GM19324 (cell line): ENCODE measurements at regions not wholly inside any gene's neighbourhood (a gene's known extent, or its start where the extent isn't known, plus 50 kb on each side); places are given as distances from the start of the nearest gene placed in this dataset.

Source experiments
- ATAC-seq: cut with Tn5 transposase; IDR thresholded peaks from one replicate; pipeline ENCODE4 v1.9.1; 2021; ENCODE audit warnings: mild to moderate bottlenecking, moderate library complexity; ENCODE audit not compliant: unreplicated experiment, low FRiP score

DNA sequence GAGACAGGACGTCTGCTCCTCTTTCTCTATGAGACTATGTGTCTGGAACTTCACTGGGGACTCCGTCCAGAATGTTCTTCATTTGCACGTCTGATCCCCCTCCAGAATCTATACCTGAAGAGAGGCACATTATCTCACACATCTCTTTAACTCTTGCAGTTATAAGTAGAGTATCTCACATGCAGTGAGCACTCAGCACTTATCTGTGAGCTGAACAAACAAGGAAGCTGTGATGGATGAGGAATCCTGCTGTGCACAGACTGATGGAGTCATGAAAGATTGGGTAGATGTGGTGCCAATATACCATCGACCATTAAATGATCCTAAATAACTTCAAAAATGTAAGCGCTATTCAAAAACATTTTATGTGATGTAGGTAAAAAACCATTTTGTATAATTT lies 888.3 kb upstream of the CELF4 start:
- no peak for ATAC-seq

DNA sequence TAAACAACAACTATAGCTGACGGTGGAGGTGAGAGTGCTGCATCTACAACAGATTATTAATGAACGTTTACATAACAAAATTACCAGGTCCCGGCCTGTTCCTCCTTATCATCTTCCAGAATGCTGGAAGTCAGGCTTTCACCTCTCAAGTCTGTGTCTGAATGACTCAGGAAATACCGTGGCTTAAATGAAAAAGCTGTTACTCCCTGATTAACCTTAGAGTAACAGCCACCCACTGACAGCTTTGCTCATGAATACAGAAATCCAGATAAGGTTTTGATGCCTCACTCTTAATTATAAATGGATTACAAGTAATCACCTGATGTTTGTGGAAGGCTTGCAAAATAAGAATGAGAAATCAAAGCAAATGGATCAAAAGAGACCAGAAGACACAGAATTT lies 885.3 kb upstream of the CELF4 start:
- ATAC-seq, result no peak

DNA sequence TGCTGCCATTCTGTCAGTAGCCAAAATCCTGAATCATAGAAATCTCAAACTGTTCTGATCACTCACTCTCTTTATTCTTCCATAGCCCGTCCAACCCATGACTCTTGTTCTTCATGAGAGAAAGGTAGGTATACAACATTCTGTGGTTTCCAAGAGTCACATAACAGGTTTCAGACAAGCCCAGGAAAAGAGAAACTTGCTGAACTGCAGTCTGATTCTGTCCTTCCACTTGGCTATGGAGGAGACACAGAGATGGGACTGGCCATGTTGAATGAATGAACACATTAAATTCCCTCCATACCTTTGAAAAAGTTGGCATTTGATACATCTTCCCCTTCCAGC lies 880.2 kb upstream of the CELF4 start:
- no peak for ATAC-seq

DNA sequence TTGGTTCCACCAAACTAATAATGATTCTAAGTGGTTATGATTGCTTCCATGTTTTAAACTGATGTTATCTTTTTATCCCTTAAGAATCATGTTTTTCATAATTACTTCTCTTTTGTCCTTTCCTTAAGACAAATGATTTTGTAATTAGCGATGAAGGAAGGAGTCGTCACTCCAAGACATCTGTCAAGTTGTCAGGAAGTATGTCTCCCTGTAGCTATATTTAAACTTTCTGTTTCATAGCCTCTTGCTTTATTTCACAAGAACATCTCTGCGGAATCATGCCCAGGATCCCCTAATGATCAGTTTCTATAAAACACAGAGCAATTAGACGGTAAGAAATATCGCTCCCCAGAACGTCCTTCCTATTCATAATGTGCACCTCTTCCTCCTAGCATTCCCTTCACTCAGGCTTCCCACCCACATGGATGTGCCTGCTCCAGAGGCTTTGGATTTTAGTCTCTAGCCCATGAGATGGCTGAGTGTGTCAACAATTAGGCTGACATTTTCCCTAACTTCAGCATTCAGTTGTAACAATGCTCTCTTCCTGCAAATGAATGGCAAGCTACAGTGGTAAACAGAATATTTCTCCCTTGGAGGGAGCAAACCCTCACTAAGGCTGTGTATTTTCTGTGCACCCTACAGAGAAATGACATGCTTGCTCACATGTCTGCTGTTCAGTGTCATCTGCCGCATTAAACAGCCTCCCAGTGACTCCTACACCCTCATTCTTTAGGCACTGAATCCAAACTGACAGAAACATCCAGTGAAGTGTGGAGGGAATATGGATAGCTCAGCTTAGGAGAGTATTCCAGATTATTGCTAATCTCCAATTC lies 879.6 kb upstream of the CELF4 start:
- no peak for ATAC-seq

DNA sequence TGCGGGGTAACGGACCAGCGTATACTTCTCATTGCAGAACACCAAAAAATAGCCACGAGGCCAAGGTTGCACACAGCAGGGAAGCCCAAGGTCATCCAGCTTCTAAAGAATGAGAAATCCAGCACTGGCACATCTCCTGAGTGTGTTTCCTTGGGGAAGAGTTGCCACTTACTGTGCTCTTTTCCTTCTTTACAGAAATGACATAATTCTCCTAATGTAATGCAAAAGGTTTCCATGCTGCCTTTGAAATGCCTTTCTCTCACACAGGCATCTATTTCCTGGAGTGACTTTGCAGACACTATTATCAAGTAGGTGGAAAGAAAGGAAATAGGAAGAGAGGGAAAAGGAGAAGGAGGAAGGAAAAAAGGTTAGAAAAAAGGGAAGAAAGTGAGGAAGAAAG lies 862.1 kb upstream of the CELF4 start:
- no peak for ATAC-seq

DNA sequence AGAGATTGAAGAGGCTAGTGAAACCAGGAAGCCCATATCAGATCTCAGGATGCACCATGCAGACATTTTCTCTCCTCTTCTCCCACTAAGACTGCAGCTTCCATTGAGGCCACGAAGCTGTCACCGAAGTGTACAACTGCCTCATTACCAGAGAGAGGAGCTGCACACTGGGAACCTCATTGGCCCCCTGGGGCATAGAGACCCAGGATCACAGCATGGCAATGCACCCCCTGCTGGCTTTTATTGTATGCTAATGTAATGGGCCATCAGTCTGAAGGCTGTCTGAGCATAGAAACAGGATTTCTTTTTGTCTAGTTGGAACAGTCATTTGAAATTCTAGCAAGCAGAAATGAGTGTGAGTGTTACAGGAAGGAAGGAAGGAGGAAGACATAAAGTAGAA lies 861.6 kb upstream of the CELF4 start:
- no peak for ATAC-seq

DNA sequence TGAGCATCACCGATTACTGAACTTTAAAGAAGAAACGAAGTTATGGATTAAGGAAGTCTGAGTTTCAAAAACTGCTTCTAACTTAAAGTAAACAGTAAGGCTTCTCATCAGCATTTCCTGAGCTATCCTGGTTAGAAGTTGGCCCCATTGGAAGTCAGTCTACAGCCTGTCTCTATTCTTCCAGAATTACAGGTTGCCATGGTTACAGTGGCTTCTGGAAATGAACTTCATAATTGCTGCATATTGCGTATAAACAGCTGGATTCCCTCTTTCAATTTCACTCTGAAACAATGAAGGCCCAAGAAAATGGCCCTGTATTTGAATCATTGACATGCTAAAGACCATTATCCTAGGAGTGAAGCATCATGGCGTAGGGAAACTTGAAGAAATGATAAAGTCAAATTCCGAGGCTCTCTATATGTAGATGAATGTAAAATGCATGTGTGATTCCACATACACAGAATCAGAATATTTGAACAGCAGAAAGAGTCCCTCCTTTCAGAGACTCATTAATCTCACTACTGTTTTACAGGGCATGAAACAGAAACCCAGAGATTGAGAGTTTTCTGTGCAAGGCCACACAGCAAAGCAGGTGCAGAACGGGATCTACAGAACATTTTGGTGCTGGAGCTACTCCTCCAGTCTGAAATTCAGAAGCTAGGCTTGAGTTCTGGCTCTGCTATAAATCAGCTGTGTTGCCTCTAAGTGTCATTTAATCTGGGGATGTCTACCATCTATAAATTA lies 856.4 kb upstream of the CELF4 start:
- no peak for ATAC-seq

DNA sequence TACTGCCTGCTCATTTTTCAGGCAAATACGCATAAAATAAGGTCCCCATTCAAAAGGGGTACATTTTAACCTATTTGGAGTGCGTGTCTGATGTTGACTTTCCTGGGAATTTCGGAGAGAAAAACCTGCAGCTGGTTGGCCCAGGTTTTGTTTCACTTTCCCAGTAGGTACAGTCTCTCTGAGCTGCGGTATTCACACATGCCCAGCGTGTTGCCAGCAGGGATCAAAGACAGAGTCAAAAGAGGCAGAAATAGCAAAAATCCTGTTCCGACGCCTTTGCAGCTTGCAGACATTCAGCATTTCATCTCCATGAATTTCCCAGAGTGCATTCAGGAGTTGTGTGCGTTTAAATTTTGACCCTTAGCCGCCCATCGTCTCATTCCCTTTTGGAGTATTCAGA lies 855.4 kb upstream of the CELF4 start:
- ATAC-seq, result no peak

DNA sequence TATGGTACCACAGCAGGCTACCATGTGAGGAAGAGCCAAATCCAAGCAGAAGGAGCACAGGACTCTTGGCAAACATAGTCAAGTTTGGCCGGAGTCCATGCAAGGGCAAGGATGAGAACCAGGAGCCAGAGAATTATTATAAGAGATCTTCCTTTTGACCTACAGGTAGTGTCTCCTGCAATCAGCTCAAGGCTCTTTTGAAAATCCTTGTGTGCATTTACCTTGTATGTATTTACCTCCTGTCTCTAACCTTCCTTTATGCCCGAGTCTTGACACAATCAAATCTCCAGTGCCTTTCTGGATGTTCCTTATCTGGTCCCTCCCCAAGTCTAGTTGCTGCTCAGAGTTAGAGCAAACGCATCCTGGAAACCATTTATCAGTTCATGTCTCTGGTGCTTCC lies 855.0 kb upstream of the CELF4 start:
- no peak for ATAC-seq

DNA sequence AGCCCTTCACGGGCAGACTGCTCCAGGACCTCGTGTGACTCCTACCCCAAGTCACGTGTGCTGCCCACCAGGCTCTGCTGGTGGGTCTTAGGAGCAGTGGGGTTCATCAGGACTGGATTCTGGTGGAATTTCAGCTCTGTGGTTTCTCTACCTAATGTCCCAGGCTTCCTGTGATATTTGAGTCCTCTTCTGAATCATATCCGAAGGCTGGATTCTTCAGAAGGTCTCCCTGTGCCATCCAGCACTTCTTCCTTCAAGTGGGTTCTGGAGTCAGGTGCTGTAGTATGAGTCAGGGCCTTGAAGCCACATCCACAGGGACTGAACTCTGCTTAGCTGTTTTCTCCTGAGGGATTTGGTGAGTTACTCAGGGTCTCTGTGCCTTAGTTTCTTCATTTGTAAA lies 850.2 kb upstream of the CELF4 start:
- no peak for ATAC-seq

DNA sequence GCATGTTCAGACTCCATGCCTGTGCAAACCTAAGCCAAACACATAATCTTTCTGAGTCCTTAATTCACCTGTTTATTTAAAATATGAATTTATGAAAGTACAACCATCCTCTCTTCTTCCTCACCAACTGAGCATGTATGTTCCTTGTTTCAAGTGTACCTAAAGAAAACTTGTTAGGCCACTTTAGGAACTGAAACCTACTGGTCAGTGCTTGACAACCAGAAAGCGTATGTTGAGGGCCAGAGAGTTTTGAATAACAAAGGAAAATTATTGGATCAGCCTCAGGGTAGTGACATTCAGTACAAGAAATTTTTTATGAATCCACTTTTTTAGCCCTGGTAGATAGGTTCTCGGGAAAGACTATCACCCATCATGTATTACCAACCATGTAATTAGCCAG lies 847.6 kb upstream of the CELF4 start:
- no peak for ATAC-seq

DNA sequence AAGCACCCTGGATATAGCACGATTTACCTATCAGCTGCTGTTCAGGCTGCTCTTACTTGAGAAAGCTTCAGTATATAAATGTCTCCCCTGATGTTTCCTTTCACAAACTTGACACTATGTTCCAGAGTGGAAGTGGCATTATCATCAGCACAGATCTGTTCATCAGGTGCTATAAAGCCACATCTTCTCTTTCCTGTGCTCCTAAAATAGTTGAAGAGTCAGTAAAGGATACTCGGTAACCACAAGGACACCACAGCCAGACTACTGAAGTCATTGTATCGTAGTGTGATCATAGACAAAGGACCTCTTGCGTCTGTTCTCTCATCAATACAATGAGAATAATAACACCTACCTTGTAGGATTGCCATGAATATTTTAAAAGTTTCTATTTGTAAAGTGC lies 841.0 kb upstream of the CELF4 start:
- ATAC-seq, result no peak

DNA sequence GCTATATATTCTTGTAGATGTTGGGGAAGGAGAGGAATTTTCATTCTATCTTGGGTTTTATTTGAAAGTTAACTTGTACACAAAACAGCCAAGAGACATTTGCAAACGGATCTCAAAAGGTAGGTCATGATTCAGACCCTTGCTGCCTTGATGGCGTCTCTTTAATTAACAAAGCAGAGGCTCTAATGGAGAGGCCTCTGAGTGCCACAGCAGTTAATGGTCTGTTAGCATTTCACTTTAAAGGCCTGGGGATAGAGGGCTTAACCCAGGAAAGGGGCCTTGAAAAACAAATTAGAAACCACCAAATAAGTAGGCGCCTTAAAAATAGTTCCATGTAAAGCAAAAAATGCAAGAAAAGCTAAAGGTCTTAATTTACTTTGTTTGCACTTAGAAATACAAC lies 836.9 kb upstream of the CELF4 start:
- ATAC-seq, result no peak

DNA sequence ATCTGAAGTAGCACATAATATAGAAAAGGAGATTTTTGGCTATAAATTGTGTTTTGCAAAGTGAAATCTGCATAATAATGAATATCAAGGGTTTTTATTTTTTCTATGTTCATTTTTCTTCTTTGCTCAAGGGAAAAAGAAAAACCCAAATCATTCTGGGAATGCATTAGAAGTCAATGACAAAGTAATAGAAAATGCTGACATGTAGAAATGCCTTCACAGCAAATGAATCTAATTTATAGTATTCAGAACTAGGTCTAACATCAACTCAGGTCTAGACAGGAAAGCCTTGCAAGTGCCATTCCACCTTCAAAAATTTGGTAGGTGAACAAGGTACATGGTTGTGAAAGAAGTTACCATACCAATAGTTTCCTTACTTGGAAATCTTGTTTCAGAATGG lies 831.5 kb upstream of the CELF4 start:
- ATAC-seq, result no peak

DNA sequence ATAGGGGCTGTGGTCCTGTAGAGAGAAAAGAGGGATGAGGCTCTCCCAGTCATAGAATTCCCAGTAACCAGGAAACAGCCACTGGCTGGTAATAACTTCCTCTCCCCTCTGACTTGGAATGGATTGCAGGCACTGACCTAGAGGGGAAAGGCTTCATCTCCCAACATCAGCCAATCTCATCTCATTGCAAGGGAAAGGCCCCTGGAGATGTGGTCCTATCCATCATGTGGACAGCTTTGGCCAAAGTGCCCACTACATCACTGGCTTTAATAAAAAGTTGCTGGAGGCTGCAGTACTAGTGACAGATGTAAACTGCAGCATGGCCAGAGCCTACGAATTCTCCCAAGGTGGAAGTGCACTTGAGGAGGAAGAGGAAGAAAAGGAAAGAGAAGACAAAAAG lies 820.5 kb upstream of the CELF4 start:
- no peak for ATAC-seq

DNA sequence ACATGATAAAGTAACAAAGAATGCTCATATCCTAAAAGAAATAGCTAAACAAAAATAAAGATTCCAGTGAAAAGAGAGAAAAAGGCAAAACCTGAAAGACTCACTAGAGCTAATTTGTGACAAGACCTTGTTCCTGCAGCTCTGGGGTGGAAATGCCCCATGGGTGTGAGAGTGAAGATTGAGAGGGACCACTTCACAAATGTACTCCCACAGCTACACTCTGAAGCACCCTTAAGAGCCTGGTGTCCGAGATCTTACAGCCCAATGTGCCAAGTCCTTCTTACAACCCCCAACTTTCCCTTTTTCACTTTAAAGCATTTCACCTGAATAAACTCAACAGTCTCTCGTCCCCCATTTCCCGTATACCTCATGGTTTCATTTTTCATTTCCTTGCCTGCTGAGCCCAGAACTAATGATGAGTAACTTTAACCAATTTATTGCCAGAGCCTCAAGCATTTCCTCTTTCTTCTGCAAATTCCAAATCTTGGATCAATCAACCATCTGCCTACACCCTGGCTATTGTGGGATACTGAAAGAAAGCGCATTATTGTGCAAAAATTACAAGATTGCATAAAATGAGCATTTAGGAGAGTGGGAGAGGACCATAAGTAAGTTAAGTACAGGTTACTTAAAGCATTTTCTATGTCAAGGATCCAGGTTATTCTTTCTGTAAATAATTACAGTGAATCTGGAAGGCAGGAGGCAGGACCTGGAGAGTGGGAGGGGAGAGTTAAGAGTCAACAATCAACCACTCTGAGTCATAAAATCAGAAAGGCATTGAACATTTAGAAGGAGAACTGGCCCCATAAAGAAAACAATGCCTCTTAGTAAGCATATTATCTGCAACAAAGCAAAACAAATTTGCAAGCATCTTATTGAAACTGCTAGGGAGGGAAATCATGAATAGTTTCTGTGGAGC lies 804.4 kb upstream of the CELF4 start:
- ATAC-seq, result no peak

DNA sequence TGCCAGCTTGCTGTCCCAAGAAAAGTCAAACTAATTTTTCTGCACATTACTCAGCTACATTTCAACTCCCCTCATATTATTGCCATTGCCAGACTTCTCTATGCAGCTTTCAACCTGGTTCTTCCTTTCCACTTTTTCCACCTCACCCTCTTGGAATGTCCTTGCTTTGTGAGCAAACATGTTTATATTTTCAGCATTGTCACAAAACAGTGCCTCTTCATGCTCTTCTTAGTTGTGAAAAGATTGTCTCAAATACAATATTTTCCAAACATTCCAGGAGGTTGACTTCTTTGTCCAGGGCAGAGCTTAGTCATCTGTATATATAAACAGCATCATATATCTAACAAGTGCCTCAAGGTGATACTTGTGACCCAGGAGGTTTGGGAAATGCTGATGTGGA lies 803.3 kb upstream of the CELF4 start:
- ATAC-seq, result no peak

DNA sequence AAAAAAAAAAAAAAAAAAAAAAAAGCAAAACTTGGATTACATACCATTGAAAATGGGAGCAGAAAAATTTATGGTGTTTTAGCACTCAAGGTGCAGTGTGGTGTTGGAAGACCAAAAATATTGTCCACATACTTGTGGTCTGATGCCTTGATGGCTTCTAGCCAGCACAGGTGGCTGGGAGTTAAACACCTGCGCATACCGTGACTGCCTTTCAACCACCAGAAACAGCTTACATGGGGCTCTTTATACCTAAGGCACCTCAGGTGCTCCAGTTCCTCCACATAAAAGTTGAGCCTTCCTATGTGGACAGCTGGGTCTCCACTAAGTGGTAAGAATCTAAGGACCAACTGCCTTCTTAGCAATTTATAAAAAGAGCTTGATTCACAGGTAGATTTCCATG lies 802.6 kb upstream of the CELF4 start:
- ATAC-seq, result no peak

DNA sequence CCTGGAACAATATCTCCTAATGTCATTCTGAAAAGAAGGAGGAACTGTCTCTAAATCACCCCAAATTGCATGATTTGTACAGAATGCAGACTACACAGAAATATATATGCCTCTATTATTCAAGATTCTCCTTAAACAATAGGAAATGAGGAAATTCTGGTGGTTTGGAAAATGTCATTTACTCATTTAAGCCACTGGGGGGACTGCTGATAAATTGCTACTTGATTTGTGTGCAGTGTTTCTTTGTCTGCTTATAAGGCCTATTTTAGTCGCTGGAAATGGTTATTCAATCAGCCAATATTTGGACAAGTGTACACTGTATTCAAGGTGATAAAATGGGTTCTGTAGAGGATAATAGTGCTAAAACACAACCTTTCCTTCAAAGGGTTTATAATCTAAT lies 801.9 kb upstream of the CELF4 start:
- no peak for ATAC-seq

DNA sequence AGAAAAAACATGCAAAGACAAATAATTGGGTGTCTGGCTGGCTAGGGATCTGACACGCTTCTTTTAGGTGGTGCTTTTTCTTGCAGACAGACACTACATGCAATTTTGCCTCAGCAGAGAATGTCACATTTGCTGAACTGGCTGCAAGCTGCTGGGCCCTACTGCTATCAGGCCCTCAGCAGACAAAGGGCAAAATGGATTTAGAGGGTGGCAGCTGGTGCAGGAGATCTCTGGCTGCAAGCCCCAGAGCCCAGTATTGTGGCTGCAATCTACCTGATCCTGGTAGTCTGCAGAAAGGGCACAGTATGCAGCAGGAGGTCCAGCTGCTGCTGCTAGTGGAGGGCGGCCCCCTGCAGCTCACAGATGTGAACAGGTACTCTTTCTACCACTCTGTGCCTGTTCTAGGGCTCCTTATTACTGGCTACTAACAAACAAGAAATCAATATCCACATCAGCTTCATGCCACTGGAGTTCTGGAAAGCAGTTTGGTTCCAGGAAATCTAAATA lies 796.7 kb upstream of the CELF4 start:
- ATAC-seq, result no peak
